ENCODE measurements at regions not wholly inside any gene's neighbourhood (a gene's known extent, or its start where the extent isn't known, plus 50 kb on each side); places are given as distances from the start of the nearest gene placed in this dataset.

GRCh38 chr19:32129141-32129540 lies 216.3 kb upstream of the ZNF507 start:
- Mint-ChIP-seq H3K27ac (no peak overlapping the region), H3K27me3 (peaks cover 7% of the 10 kb centered on the region), H3K4me3 (no peak overlapping the region), H3K4me1 (no peaks in the 10 kb centered on the region), H3K9me3 (no peaks in the 10 kb centered on the region), H3K36me3 (no peaks in the 10 kb centered on the region)
- DNase-seq = no peak

DNA sequence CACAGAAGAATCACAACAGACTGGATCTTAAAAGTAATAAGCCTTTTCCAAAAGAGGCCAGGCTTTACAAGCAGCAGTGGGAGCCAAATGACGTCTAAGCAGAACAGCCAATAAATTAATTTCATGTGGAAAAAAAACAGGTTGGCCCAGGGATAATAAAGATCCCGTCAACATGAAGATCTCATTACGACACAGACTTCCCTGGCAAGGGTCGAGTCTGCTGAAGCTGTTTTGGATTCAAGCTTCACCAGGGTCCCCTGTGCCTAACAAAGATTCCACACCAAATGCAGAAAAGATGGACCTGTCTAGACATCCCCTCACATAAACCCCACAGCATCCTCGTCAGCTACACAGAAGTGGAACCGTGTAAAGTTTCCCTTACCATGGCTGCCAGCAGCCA lies 215.1 kb upstream of the ZNF507 start:
- Mint-ChIP-seq H3K27me3 (no peaks in the 10 kb centered on the region), H3K27ac (no peak overlapping the region), H3K4me3 (no peak overlapping the region), H3K4me1 (no peaks in the 10 kb centered on the region), H3K36me3 (no peaks in the 10 kb centered on the region), H3K9me3 (no peaks in the 10 kb centered on the region)
- DNase-seq = no peak

DNA sequence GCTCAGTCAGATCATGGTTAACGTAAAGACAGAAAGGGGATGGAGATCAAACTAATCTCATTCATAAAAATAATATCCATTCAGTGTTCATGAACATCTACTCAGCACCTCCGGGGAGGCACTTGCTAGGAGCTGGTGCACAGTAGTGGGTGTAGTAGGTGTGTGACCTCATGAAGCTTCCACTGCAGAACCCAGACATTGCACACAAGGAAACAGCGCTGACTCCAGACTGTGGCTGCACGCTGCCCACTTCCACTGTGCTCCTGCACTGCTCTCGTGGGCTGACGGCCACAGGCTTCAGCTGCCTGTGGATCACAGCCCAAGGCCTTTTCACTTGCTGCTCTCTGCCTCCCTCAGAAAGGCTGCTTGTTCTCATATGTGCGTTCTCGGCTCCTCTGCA lies 214.4 kb upstream of the ZNF507 start:
- Mint-ChIP-seq H3K4me1 (no peaks in the 10 kb centered on the region), H3K9me3 (no peaks in the 10 kb centered on the region), H3K27me3 (no peaks in the 10 kb centered on the region), H3K27ac (no peak overlapping the region), H3K4me3 (no peak overlapping the region), H3K36me3 (no peaks in the 10 kb centered on the region)
- no peak for DNase-seq

GRCh38 chr19:32138416-32138815 lies 207.0 kb upstream of the ZNF507 start:
- no peaks in the 10 kb centered on the region for H3K27me3 Mint-ChIP-seq
- H3K4me1 Mint-ChIP-seq = no peaks in the 10 kb centered on the region
- H3K36me3 Mint-ChIP-seq = no peaks in the 10 kb centered on the region

DNA sequence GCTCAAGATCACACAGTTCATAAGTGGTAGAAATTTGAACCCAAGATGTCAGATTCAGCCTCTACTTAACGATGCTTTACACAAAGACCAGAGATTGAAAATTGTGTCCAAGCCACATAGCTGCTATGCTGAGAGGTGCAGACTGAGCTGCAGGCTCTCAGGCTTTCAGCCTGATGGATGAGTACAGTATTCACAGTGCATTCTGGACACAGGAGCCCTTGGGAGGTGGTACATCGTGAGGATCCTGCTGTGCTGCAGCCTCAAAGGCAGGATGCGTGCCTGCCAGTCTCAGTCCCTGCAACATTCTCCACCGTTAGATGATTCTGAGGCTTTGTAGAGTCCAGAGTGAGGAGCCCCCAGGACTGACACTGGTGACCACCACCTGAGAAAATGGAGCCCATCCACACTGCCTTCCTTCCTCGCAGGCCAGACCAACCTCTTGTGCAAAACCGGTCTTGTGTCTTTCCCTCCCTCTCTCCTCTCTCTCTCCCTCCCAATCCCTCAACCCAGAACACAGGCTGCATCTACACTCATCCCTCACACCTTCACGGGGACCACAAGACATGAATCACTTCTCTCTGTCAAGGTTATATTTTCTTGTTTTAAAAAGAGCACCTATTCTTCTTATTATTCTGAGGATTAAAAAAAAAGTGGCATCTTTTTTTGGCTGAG lies 203.4 kb upstream of the ZNF507 start:
- H3K36me3 Mint-ChIP-seq = no peaks in the 10 kb centered on the region

More at GRCh38 chr19:32138416-32138815, 207.0 kb upstream of the ZNF507 start:
- Mint-ChIP-seq H3K9me3 (no peaks in the 10 kb centered on the region), H3K27ac (no peak overlapping the region), H3K4me3 (no peak overlapping the region)
- DNase-seq = no peak

DNA sequence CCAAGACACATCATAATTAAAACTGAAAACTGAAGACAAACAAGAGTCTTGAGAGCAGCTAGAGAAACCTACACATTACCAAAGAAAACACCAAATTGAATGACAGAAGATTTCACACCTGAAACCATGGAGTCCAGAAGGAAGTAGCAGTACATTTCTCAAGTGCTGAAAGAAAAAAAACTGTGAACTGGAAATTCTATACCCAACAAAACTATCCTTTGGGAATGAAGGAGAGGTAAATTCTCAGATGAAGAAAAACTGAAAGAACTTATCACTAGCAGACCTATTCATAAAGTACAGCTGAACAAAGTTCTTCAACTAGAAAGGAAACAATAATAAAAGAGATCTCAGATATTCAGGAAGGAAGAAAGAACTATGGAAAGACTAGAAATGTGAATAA lies 198.7 kb upstream of the ZNF507 start:
- H3K27me3 Mint-ChIP-seq = no peaks in the 10 kb centered on the region
- DNase-seq = no peak
- peaks cover 16% of the 10 kb centered on the region for H3K9me3 Mint-ChIP-seq
- no peaks in the 10 kb centered on the region for H3K36me3 Mint-ChIP-seq
- no peaks in the 10 kb centered on the region for H3K4me1 Mint-ChIP-seq
- no peak overlapping the region for H3K4me3 Mint-ChIP-seq
- H3K27ac Mint-ChIP-seq = no peak overlapping the region

More for the DNA sequence above, 203.4 kb upstream of the ZNF507 start:
- H3K4me3 Mint-ChIP-seq = no peak overlapping the region
- no peak overlapping the region for H3K27ac Mint-ChIP-seq
- no peaks in the 10 kb centered on the region for H3K27me3 Mint-ChIP-seq
- DNase-seq = no peak
- H3K4me1 Mint-ChIP-seq = no peaks in the 10 kb centered on the region
- peaks cover 12% of the 10 kb centered on the region for H3K9me3 Mint-ChIP-seq

GRCh38 chr19:32150605-32151004 lies 194.8 kb upstream of the ZNF507 start:
- H3K27ac Mint-ChIP-seq = no peak overlapping the region
- no peaks in the 10 kb centered on the region for H3K4me1 Mint-ChIP-seq
- no peak overlapping the region for H3K4me3 Mint-ChIP-seq
- peaks cover 12% of the 10 kb centered on the region for H3K9me3 Mint-ChIP-seq
- no peaks in the 10 kb centered on the region for H3K36me3 Mint-ChIP-seq
- H3K27me3 Mint-ChIP-seq = peaks cover 4% of the 10 kb centered on the region
- DNase-seq = no peak

DNA sequence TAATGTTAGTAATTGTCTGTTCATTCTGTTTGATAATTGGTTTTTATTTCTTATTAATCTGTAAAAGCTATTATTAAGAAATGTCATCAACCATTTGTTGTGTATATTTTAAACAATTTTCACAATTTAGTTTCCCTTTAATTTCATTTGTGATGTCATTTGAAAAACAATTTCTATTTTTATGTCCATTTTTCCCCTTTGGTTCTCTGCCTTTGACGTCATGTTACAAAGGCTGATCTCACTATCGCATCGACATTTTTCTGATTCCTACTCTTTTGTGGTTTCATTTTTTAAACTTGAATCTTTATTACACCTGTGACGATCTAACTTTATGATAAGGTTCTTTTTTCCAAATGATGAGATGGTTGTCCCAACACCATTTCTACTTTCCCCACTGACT lies 191.0 kb upstream of the ZNF507 start:
- H3K27me3 Mint-ChIP-seq = peaks cover 4% of the 10 kb centered on the region
- DNase-seq = no peak
- H3K4me1 Mint-ChIP-seq = no peaks in the 10 kb centered on the region
- H3K4me3 Mint-ChIP-seq = no peak overlapping the region
- H3K27ac Mint-ChIP-seq = no peak overlapping the region
- H3K36me3 Mint-ChIP-seq = no peaks in the 10 kb centered on the region
- no peaks in the 10 kb centered on the region for H3K9me3 Mint-ChIP-seq

- H3K4me3 Mint-ChIP-seq = no peak overlapping the region
- no peak overlapping the region for H3K27ac Mint-ChIP-seq
- no peaks in the 10 kb centered on the region for H3K36me3 Mint-ChIP-seq
- H3K27me3 Mint-ChIP-seq = peaks cover 5% of the 10 kb centered on the region
- no peak for DNase-seq
- H3K4me1 Mint-ChIP-seq = no peaks in the 10 kb centered on the region
- peaks cover 2% of the 10 kb centered on the region for H3K9me3 Mint-ChIP-seq
Measured at GRCh38 chr19:32164384-32164992, 180.9 kb upstream of the ZNF507 start.

- Mint-ChIP-seq H3K27me3 (peaks cover 5% of the 10 kb centered on the region), H3K9me3 (no peaks in the 10 kb centered on the region), H3K4me1 (no peaks in the 10 kb centered on the region), H3K27ac (no peak overlapping the region), H3K36me3 (no peaks in the 10 kb centered on the region), H3K4me3 (no peak overlapping the region)
- no peak for DNase-seq
Measured at GRCh38 chr19:32165141-32165540, 180.3 kb upstream of the ZNF507 start.

DNA sequence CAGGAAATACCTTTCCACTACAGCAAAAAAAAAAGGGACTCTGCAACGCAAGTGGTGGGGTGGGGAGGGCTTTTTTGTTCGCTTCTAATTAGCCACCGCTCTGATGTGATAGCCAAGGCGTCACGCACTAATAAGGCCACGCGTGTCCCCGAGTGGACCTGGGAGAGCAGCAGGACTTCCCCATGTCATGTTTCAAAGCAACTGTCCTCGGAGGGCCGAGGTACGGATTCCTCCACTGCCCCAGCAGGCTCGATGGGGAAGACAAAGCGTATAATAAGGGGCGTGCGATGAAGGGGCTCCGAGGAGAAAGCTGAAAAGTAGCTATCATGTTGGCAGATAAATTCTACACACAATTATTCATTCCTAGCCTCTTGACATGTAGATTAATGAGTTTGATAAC lies 179.7 kb upstream of the ZNF507 start:
- Mint-ChIP-seq H3K4me3 (no peak overlapping the region), H3K27me3 (peaks cover 5% of the 10 kb centered on the region), H3K27ac (no peak overlapping the region), H3K4me1 (no peaks in the 10 kb centered on the region), H3K9me3 (no peaks in the 10 kb centered on the region), H3K36me3 (no peaks in the 10 kb centered on the region)
- DNase-seq = no peak

- no peak for DNase-seq
- no peaks in the 10 kb centered on the region for H3K4me1 Mint-ChIP-seq
- H3K27ac Mint-ChIP-seq = no peak overlapping the region
- H3K27me3 Mint-ChIP-seq = peaks cover 5% of the 10 kb centered on the region
- H3K4me3 Mint-ChIP-seq = no peak overlapping the region
- no peaks in the 10 kb centered on the region for H3K36me3 Mint-ChIP-seq
- H3K9me3 Mint-ChIP-seq = no peaks in the 10 kb centered on the region
Measured at GRCh38 chr19:32166238-32166637, 179.2 kb upstream of the ZNF507 start.

GRCh38 chr19:32168111-32168510 lies 177.3 kb upstream of the ZNF507 start:
- H3K4me1 Mint-ChIP-seq = no peaks in the 10 kb centered on the region
- H3K4me3 Mint-ChIP-seq = no peak overlapping the region
- no peaks in the 10 kb centered on the region for H3K9me3 Mint-ChIP-seq
- peaks cover 5% of the 10 kb centered on the region for H3K27me3 Mint-ChIP-seq
- no peaks in the 10 kb centered on the region for H3K36me3 Mint-ChIP-seq
- H3K27ac Mint-ChIP-seq = no peak overlapping the region
- DNase-seq = no peak

DNA sequence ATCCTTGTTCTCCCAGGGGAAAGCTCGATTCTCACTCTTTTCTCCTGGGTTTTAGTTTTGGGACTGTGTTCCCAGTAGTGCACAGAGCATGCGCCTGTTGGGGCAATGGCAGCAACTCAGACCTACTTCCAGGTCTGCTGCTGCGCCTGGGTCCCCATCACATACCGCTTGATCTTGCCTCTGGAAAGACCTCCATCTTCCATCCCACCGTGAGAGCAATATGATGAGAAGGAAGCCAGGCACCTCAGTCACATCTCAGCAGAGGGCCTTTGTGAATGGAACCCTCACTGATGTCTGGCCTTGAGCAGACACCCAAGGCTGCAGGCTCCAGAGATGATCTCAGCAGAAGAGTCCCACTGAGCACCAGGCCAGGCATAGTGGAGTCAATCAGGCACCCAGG lies 176.8 kb upstream of the ZNF507 start:
- H3K9me3 Mint-ChIP-seq = no peaks in the 10 kb centered on the region
- no peak for DNase-seq
- no peak overlapping the region for H3K4me3 Mint-ChIP-seq
- H3K36me3 Mint-ChIP-seq = no peaks in the 10 kb centered on the region
- H3K27me3 Mint-ChIP-seq = peaks cover 5% of the 10 kb centered on the region
- no peak overlapping the region for H3K27ac Mint-ChIP-seq
- no peaks in the 10 kb centered on the region for H3K4me1 Mint-ChIP-seq

DNA sequence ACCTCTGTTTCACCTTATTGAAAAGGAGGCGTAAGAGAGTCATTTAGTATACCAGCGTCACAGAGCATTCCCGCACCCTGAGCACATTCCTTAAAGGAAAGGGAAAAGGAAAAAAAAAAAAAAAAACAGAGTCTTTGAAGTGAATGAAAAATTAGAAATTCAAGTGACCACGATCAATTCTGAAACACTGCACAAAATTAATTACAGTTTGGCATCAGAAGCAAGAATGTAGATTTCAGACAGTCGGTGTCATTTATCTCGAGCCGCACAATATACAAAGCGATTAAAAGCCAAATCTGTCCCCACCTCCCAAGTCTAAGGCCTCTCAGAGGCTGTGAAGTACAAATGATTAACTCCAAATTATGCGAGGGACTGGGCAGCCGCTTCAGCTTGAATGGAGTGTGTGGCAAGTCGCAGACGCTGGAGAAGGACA lies 173.7 kb upstream of the ZNF507 start:
- H3K36me3 Mint-ChIP-seq = no peaks in the 10 kb centered on the region

GRCh38 chr19:32172566-32173160 lies 172.7 kb upstream of the ZNF507 start:
- Mint-ChIP-seq H3K4me1 (no peaks in the 10 kb centered on the region), H3K27ac (no peak overlapping the region), H3K4me3 (no peak overlapping the region), H3K9me3 (no peaks in the 10 kb centered on the region), H3K27me3 (no peaks in the 10 kb centered on the region), H3K36me3 (no peaks in the 10 kb centered on the region)
- DNase-seq = no peak

More for the DNA sequence above, 173.7 kb upstream of the ZNF507 start:
- Mint-ChIP-seq H3K4me3 (no peak overlapping the region), H3K4me1 (no peaks in the 10 kb centered on the region), H3K27ac (no peak overlapping the region), H3K27me3 (no peaks in the 10 kb centered on the region), H3K9me3 (no peaks in the 10 kb centered on the region)
- no peak for DNase-seq
